CD14-positive monocyte (primary cell): ENCODE measurements at regions not wholly inside any gene's neighbourhood (a gene's known extent, or its start where the extent isn't known, plus 50 kb on each side); places are given as distances from the start of the nearest gene placed in this dataset.

Experiments used
- DNase-seq, 3 donors: peaks; one replicate each; pipeline ENCODE4 v3.0.0-alpha.2; 2011 to 2022
- H2AFZ ChIP-seq: 2 replicates; pipeline ENCODE4 v1.6.0; 2012; ENCODE audit warnings: mild to moderate bottlenecking, low read depth, low read length, inconsistent platforms; ENCODE audit not compliant: insufficient read depth, poor library complexity, severe bottlenecking
- H3K27ac ChIP-seq, 2 donors: 1 replicate in 1 of 2; 2 replicates in 1 of 2; pipeline ENCODE4 v1.5.1; 2012 to 2013; ENCODE audit warnings: low read length in 2 of 2, control low read depth in 1 of 2, inconsistent platforms in 1 of 2, low read depth in 1 of 2, mild to moderate bottlenecking in 1 of 2
- H3K27me3 ChIP-seq, 2 donors: one replicate each; pipeline versions ENCODE4 v1.6.0 to v1.6.1; 2011 to 2013; ENCODE audit warnings: low read length in 2 of 2; ENCODE audit not compliant: control insufficient read depth in 2 of 2, insufficient read depth in 2 of 2
- H3K36me3 ChIP-seq, 2 donors: replicated peaks in 1 of 2; 1 replicate in 1 of 2; 2 replicates in 1 of 2; pipeline versions ENCODE4 v1.5.1 to v1.6.1; 2012 to 2013; ENCODE audit warnings: low read length in 2 of 2, control low read depth in 1 of 2, inconsistent platforms in 1 of 2, mild to moderate bottlenecking in 1 of 2; ENCODE audit not compliant: insufficient read depth in 2 of 2, control insufficient read depth in 1 of 2
- H3K4me1 ChIP-seq, 2 donors: 1 replicate in 1 of 2; 2 replicates in 1 of 2; pipeline versions ENCODE4 v1.5.1 to v1.6.1; 2012 to 2013; ENCODE audit warnings: low read length in 2 of 2, control low read depth in 1 of 2, inconsistent platforms in 1 of 2, mild to moderate bottlenecking in 1 of 2, moderate library complexity in 1 of 2; ENCODE audit not compliant: insufficient read depth in 2 of 2, control insufficient read depth in 1 of 2
- H3K4me2 ChIP-seq: replicated peaks from 2 replicates; pipeline ENCODE3; 2012; ENCODE audit warnings: low read length, moderate library complexity, mild to moderate bottlenecking; ENCODE audit not compliant: poor library complexity, severe bottlenecking; ENCODE audit errors: extremely low read depth
- H3K4me3 ChIP-seq, 3 experiments: fragments of 200-600 bp in 1 of 3; sonication (generic) in 1 of 3; replicated peaks in 1 of 3; 1 replicate in 2 of 3; 2 replicates in 1 of 3; pipeline ENCODE4 v1.5.1; 2011 to 2013; ENCODE audit warnings: low read length in 3 of 3, mild to moderate bottlenecking in 3 of 3, control low read depth in 2 of 3, low read depth in 2 of 3, inconsistent platforms in 1 of 3, moderate library complexity in 1 of 3
- H3K79me2 ChIP-seq: 2 replicates; pipeline ENCODE4 v1.6.0; 2012; ENCODE audit warnings: mild to moderate bottlenecking, control low read depth, inconsistent platforms, low read length, moderate library complexity; ENCODE audit not compliant: insufficient read depth
- H3K9ac ChIP-seq: 2 replicates; pipeline ENCODE4 v1.6.0; 2017; ENCODE audit warnings: low read length, mild to moderate bottlenecking; ENCODE audit not compliant: insufficient read depth, poor library complexity, severe bottlenecking
- H3K9me3 ChIP-seq, 2 donors: replicated peaks in 1 of 2; 1 replicate in 1 of 2; 2 replicates in 1 of 2; pipeline versions ENCODE4 v1.5.1 to v1.6.1; 2012 to 2013; ENCODE audit warnings: low read length in 2 of 2, control low read depth in 1 of 2; ENCODE audit not compliant: control insufficient read depth in 1 of 2, insufficient read depth in 1 of 2
- H4K20me1 ChIP-seq: 2 replicates; pipeline ENCODE4 v1.6.0; 2012; ENCODE audit warnings: mild to moderate bottlenecking, low read length, control low read depth, moderate library complexity; ENCODE audit not compliant: insufficient read depth
- H3K27ac Mint-ChIP-seq, 7 donors: one replicate each; pipeline ENCODE4 v1.8.0; 2020; ENCODE audit warnings: mild to moderate bottlenecking in 7 of 7, mixed read lengths in 7 of 7, moderate library complexity in 6 of 7, inconsistent platforms in 2 of 7
- H3K27me3 Mint-ChIP-seq, 3 donors: one replicate each; pipeline ENCODE4 v1.8.0; 2021 to 2022; ENCODE audit warnings: low read depth in 3 of 3, mild to moderate bottlenecking in 3 of 3, mixed read lengths in 3 of 3, moderate library complexity in 3 of 3, inconsistent platforms in 1 of 3
- H3K36me3 Mint-ChIP-seq, 2 donors: one replicate each; pipeline ENCODE4 v1.8.0; 2020; ENCODE audit warnings: mixed read lengths in 2 of 2, inconsistent platforms in 1 of 2, mild to moderate bottlenecking in 1 of 2
- H3K4me1 Mint-ChIP-seq: one replicate; pipeline ENCODE4 v1.8.0; 2020; ENCODE audit warnings: mild to moderate bottlenecking, mixed read lengths
- H3K4me3 Mint-ChIP-seq, 2 donors: one replicate each; pipeline ENCODE4 v1.8.0; 2020; ENCODE audit warnings: mild to moderate bottlenecking in 2 of 2, mixed read lengths in 2 of 2, moderate library complexity in 1 of 2
- H3K9me3 Mint-ChIP-seq, 7 donors: one replicate each; pipeline ENCODE4 v1.8.0; 2020 to 2022; ENCODE audit warnings: mixed read lengths in 7 of 7, mild to moderate bottlenecking in 6 of 7, moderate library complexity in 6 of 7, inconsistent platforms in 2 of 7
- CTCF ChIP-seq: fragments of 200-600 bp; IDR thresholded peaks from one replicate; pipeline ENCODE4 v1.8.0; 2022; ENCODE audit warnings: antibody characterized with exemption, mild to moderate bottlenecking
- WGBS: methylation state at CpG from one replicate; pipeline ENCODE4 v1.1.5; 2013; ENCODE audit warnings: missing lambda C conversion rate; ENCODE audit not compliant: insufficient coverage; 5-methylcytosine and 5-hydroxymethylcytosine counted together
- intact Hi-C, 2 donors: fragments of 100-400 bp; cut with micrococcal nuclease; formaldehyde crosslinking; loops; one replicate each; pipeline versions ENCODE4 v1.15.0 to v1.15.1; 2023

- intact Hi-C loops: no loop called here
- no peak overlapping the region for H3K4me3 Mint-ChIP-seq
- peaks cover 0 to 6% (median 2%) of the 10 kb centered on the region in 3 donors for H3K27me3 Mint-ChIP-seq
- Histone ChIP-seq H3K27ac (no peak overlapping the region), H4K20me1 (no peaks in the 10 kb centered on the region), H3K4me2 (no peak overlapping the region), H3K36me3 (no peaks in the 10 kb centered on the region), H3K9ac (no peak overlapping the region), H3K27me3 (no peaks in the 10 kb centered on the region), H3K79me2 (no peaks in the 10 kb centered on the region), H2AFZ (no peak overlapping the region), H3K4me3 (no peak overlapping the region), H3K4me1 (no peaks in the 10 kb centered on the region), H3K9me3 (peaks cover 18 to 40% of the 10 kb centered on the region in 2 donors)
- H3K4me1 Mint-ChIP-seq: no peaks in the 10 kb centered on the region
- H3K27ac Mint-ChIP-seq: no peak overlapping the region
- no peak for TF ChIP-seq CTCF
- peaks cover 18 to 51% (median 32%) of the 10 kb centered on the region in 7 donors for H3K9me3 Mint-ChIP-seq
- H3K36me3 Mint-ChIP-seq: no peaks in the 10 kb centered on the region
- WGBS: 85% methylated on average over 19 of the region's 19 CpGs
- DNase-seq: no peak
These were observed 303.4 kb downstream of the SHANK2 start for GRCh38 chr11:70948855-70949531.

DNA sequence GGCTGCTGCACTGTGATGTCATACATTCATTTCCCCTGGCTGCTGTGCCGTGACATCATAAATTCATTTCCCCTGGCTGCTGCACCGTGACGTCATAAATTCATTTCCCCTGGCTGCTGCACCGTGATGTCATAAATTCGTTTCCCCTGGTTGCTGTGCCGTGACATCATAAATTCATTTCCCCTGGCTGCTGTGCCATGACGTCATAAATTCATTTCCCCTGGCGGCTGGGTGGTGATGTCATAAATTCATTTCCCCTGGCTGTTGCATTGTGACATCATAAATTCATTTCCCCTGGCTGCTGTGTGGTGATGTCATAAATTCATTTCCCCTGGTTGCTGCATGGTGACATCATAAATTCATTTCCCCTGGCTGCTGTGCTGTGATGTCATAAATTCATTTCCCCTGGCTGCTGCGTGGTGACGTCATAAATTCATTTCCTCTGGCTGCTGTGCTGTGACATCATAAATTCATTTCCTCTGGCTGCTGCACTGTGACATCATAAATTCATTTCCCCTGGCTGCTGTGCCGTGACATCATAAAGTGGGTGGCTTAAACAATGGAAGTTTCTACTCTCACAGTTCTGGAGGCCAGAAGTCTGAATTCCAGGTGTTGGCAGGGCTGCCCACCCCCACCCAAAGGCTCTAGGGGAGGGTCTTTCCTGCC lies 301.1 kb downstream of the SHANK2 start:
- Mint-ChIP-seq H3K27me3 (peaks cover 0 to 4% (median 2%) of the 10 kb centered on the region in 3 donors), H3K36me3 (no peaks in the 10 kb centered on the region), H3K9me3 (peaks cover 11 to 44% (median 21%) of the 10 kb centered on the region in 7 donors), H3K27ac (peak overlapping the region in 1 of 7 donors; percentile 26), H3K4me1 (no peaks in the 10 kb centered on the region), H3K4me3 (no peak overlapping the region)
- no peak overlapping the region for H3K9ac ChIP-seq
- H3K36me3 ChIP-seq: no peaks in the 10 kb centered on the region
- no peaks in the 10 kb centered on the region for H3K27me3 ChIP-seq
- no peak for DNase-seq
- intact Hi-C loops: no loop called here
- no peak overlapping the region for H2AFZ ChIP-seq
- H3K4me1 ChIP-seq: no peaks in the 10 kb centered on the region
- H3K4me3 ChIP-seq: no peak overlapping the region
- H3K9me3 ChIP-seq: peaks cover 8 to 20% of the 10 kb centered on the region in 2 donors
- H4K20me1 ChIP-seq: no peaks in the 10 kb centered on the region
- no peak for TF ChIP-seq CTCF
- no peak overlapping the region for H3K27ac ChIP-seq
- H3K79me2 ChIP-seq: no peaks in the 10 kb centered on the region
- 92% methylated on average over 8 of the region's 11 CpGs for WGBS
- no peak overlapping the region for H3K4me2 ChIP-seq
